IMR-90 (cell line): ENCODE measurements at regions not wholly inside any gene's neighbourhood (a gene's known extent, or its start where the extent isn't known, plus 50 kb on each side); places are given as distances from the start of the nearest gene placed in this dataset.

Experiments used
- CEBPB ChIP-seq: IDR thresholded peaks from 2 replicates; pipeline ENCODE4 v1.6.1; 2012; ENCODE audit warnings: low read depth, low read length, improper control_type of control experiment
- CTCF ChIP-seq: conservative IDR thresholded peaks from 2 replicates; pipeline ENCODE4 v1.5.1; 2012; ENCODE audit warnings: mild to moderate bottlenecking, low read depth, low read length, improper control_type of control experiment
- FOS ChIP-seq: fragments of 150-350 bp; IDR thresholded peaks from 2 replicates; pipeline ENCODE4 v1.6.1; 2016; ENCODE audit warnings: low read depth, low read length
- MAFK ChIP-seq: IDR thresholded peaks from 2 replicates; pipeline ENCODE4 v1.6.1; 2012; ENCODE audit warnings: low read depth, low read length, improper control_type of control experiment
- MXI1 ChIP-seq: IDR thresholded peaks from 2 replicates; pipeline ENCODE4 v1.6.1; 2012; ENCODE audit warnings: low read depth, mild to moderate bottlenecking, low read length, moderate library complexity, borderline replicate concordance
- POLR2A ChIP-seq: IDR thresholded peaks from 2 replicates; pipeline ENCODE4 v1.6.1; 2012; ENCODE audit warnings: mild to moderate bottlenecking, low read depth, low read length
- RCOR1 ChIP-seq: IDR thresholded peaks from 2 replicates; pipeline ENCODE4 v1.6.1; 2012; ENCODE audit warnings: mild to moderate bottlenecking, low read length, improper control_type of control experiment; ENCODE audit not compliant: insufficient replicate concordance

- TF ChIP-seq CTCF (no peak), POLR2A (no peak), RCOR1 (no peak), MAFK (no peak), CEBPB (no peak), MXI1 (no peak), FOS (no peak)
These were observed 51.3 kb downstream of the RGS12 start for GRCh38 chr4:3344104-3344503.
